ENCODE measurements at regions not wholly inside any gene's neighbourhood (a gene's known extent, or its start where the extent isn't known, plus 50 kb on each side); places are given as distances from the start of the nearest gene placed in this dataset.

GRCh38 chr11:69431136-69431535, 50.3 kb upstream of the LINC01488 start:
- no peak for DNase-seq
- H3K9me3 ChIP-seq = no peaks in the 10 kb centered on the region
- no peaks in the 10 kb centered on the region for H3K27me3 ChIP-seq
- no peak overlapping the region for H3K27ac ChIP-seq
- TF ChIP-seq POLR2AphosphoS5 (IDR thresholded peaks at IDR 0.05) = no peak
- no peak for TF ChIP-seq EP300 (IDR thresholded peaks at IDR 0.05)
- TF ChIP-seq POLR2A (IDR thresholded peaks at IDR 0.05) = no peak
- TF ChIP-seq CTCF (IDR thresholded peaks at IDR 0.05) = no peak
- no peaks in the 10 kb centered on the region for H3K36me3 ChIP-seq
- intact Hi-C loops (cut with DNase I) = no loop called here
- no peak overlapping the region for H3K4me3 ChIP-seq
- no peaks in the 10 kb centered on the region for H3K4me1 ChIP-seq
- 86 to 87% methylated on average over 5 of the region's 5 CpGs for WGBS, 2 donors

Measured in sigmoid colon (tissue), 6 donors.